Fibroblast of upper back skin (primary cell): ENCODE measurements at regions not wholly inside any gene's neighbourhood (a gene's known extent, or its start where the extent isn't known, plus 50 kb on each side); places are given as distances from the start of the nearest gene placed in this dataset.

ENCODE experiments used
- DNase-seq: peaks from one replicate; pipeline ENCODE4 v3.0.0-alpha.2; 2013

DNA sequence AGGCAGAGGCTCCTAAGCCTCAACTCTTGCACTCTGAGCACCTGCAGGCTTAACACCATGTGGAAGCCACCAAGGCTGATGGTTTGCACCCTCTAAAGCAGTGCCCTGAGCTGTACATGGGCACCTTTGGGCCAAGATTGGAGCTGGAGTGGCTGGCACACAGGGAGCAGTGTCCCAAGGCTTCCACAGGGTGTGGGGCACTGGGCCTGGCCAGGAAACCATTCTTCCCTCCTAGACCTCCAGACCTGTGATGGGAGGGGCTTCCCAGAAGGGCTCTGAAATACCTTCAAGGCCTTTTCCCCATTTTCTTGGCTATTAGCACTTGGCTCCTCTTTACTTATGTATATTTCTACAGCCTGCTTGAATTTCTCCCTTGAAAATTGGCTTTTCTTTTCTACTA lies 67.9 kb upstream of the PPM1J start:
- DNase-seq: no peak

DNA sequence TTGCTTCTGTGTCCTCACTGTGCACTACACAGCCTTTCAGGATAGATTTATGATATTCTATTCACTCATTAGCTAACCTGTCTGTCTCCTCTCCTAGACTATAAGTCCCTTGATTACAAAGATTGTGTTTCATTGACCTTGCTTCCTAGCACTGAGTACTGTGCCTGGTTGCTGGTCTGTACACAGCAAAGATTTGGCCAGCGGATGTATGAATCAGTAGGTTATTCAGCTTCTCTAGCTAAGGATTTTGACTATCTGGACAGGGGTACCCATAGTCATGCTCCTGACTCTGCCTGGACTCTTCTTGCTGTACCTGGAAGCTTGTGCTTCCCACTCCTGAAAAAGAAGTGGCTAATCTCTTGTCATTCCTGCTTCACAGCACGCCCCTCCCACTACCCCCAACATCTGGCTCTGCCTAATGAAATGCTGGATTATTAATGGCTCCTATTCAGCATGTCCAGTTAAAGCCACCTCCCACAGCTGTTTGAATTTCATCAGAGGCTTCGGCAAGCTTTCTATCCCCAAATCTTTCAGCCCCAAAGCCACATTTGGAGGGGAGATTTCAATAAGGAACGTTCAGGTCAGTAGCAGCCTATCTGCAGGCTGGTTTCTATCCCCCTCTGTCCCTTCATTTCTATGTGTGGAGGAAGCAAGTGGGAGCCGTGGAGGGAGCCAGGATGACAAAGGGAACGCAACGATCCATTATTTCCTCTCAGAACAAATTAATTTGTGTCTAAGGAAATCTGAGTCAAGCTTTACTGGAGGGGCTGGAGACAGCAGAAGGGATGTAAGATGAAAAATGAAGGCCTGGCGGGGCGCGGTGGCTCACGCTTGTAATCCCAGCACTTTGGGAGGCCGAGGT lies 64.8 kb upstream of the PPM1J start:
- DNase-seq: no peak

DNA sequence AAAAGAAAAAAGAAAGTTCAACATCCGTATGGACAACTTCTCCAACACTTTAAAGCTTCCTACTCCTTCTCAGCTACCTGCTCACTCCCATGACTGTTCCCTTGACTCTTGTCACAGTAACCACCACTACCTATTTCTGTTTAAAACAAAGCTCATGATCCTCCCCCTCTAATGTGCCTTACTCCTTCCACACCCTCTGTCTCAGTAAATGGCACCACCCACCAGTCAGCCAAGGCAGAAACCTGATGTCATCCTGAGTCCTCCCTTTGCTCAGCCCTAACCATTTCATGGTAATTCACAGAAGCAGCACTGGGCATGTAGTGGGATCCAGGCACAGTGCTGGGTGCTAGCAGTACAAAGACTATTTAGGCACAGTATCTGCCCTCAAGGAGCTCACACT lies 63.0 kb upstream of the PPM1J start:
- no peak for DNase-seq

DNA sequence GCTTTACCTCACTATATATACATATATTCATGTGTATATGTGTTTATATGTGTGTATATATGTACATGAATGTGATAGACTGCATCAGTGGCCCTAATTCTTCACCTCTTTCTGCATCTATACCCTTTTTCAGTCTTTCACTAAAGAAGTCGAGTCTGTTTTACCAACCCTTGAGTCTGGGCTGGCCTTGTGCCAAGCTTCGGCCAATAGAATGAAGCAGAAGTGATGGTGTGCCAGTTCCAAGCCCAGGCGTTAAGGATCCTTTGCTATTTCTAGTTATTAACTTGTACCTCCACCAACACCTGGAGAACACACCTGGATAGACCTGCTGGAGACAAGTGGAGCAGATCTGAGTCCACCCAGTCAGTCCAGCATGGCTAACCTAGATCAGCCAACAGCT lies 61.6 kb upstream of the PPM1J start:
- DNase-seq: no peak

DNA sequence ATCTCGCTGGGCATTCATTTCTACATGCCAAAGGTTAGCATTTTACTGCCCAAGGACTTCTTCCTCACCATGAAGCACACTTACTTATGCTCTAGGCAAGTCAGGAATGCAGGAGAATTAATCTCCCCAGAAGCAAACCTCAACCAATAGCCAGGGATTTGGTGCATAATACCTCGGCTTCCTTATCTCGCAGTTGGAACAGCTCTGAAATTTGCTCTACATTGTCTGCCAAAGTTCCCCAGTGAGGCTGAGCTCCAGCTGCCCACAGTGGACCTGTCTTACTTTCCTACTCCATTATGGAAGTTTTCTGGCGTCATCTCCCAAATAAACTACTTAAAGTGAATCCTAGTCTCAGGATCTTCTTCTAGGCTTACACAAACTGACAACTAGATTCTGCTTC lies 57.6 kb upstream of the PPM1J start:
- DNase-seq: no peak

DNA sequence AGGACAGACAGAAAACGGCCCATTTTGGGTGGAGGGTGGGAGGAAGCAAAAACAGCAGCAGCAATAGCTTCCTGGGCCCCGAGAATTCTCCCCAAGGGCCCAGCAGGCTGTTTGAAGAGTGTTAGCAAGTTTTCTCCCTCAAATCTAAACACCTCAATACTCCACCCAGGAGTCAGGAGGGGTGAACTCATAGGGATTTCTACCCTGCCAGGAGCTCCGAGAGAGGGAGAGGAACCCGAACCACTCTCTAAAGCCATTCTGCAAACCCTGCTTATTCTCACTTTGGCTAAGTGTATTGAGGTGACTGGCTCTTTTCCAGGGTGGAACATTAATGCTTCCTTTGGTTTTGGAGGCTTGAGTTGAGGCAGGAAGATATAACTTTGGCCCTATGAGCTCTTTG lies 55.6 kb upstream of the PPM1J start:
- no peak for DNase-seq

DNA sequence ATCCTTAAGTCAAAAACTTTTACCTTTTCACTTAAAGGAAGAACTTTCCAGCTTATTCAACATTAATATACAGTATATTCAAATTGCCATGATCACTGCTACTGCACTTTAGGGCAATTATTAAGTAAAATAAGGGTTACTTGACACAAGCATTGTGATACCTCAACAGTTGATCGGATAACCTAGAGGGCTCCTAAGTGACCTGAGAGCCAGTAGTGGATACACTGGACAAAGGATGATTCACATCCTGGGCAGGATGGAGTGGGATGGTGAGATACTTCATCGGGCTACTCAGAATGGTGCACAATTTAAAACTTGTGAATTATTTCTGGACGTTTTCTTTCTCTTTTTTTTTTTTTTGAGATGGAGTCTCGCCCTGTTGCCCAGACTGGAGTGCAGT lies 54.5 kb upstream of the PPM1J start:
- DNase-seq: no peak

DNA sequence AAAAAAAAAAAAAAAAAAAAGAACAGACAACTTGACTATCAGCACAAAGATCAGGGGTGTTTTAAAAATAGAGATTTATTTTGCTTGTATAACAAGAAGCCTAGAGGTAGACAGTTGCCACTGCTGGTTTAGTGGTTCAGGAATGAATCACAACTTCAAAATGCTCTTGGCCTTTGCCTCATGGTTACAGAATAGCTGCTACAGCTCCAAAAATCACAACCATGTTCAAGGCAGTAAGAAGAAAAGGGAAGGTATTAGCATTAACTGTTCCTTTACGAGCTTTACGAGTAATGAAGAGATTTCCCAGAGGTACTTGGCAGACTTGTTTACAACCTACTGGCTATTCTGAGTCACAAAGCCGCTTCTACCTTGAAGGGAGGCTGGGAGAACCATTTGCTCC lies 52.5 kb upstream of the PPM1J start:
- no peak for DNase-seq
